Erythroblast (primary cell): ENCODE measurements at regions not wholly inside any gene's neighbourhood (a gene's known extent, or its start where the extent isn't known, plus 50 kb on each side); places are given as distances from the start of the nearest gene placed in this dataset.

Experiments used
- DNase-seq, 2 experiments: peaks; one replicate each; lab custom pipeline; 2025; lab: John Stamatoyannopoulos, UW
- GATA1 ChIP-seq: IDR thresholded peaks from 2 replicates; pipeline ENCODE4 v1.6.1; 2011; ENCODE audit warnings: low read depth, mild to moderate bottlenecking, control low read depth, low read length, moderate library complexity
- POLR2A ChIP-seq: IDR thresholded peaks from 2 replicates; pipeline ENCODE4 v1.6.1; 2011; ENCODE audit warnings: mild to moderate bottlenecking, low read length

- TF ChIP-seq POLR2A, result no peak
- TF ChIP-seq GATA1, result no peak
- DNase-seq, result no peak
These were observed 57.4 kb upstream of the NMNAT3 start for GRCh38 chr3:139735191-139735590.

GRCh38 chr3:139732729-139733128 is 55.0 kb upstream of the NMNAT3 start:
- TF ChIP-seq POLR2A (no peak), GATA1 (no peak)
- no peak for DNase-seq

GRCh38 chr3:139729300-139729699 is 51.5 kb upstream of the NMNAT3 start:
- no peak for DNase-seq
- TF ChIP-seq POLR2A (no peak), GATA1 (no peak)

GRCh38 chr3:139728414-139728813 is 50.6 kb upstream of the NMNAT3 start:
- TF ChIP-seq GATA1 (no peak), POLR2A (no peak)
- no peak for DNase-seq
